ENCODE measurements at regions not wholly inside any gene's neighbourhood (a gene's known extent, or its start where the extent isn't known, plus 50 kb on each side); places are given as distances from the start of the nearest gene placed in this dataset.

DNA sequence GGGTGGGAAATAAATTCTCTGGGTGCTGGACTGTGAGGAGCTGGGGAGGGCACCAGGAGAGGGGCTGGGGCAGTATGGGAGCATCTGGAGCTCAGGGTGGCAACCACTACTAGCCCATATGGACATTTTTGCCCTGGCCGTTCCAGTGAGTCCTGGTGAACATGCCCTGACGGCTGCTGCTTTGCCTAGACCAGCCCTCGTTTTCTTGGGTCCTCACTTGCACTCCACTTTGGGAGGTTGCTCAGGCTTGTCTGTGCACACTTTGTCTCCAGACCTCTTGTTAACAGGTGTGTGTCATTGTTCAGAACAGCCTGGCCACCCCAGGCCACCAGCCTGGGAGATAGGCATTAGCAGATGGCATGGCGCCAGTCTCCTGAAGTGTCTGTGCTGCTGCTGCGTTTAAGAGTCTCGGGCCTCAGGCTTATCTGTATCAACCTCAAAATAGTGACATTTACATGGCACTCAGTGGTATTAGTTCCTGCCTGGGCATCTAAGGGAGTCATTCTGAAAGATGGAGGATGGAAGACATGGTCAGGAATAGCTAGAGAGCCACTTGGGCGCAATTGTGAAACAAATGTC is 190.5 kb downstream of the PTPRU start:
- TF ChIP-seq PAX8 (IDR thresholded peaks at IDR 0.05) (no peak), MTA2 (IDR thresholded peaks at IDR 0.05; ENCODE audit: low read depth) (no peak), SPI1 (IDR thresholded peaks at IDR 0.05; ENCODE audit: borderline replicate concordance, insufficient read depth, low read depth, low read length) (no peak), MEF2A (IDR thresholded peaks at IDR 0.05; ENCODE audit: insufficient read depth, low read depth, low read length) (no peak), JUNB (IDR thresholded peaks at IDR 0.05) (no peak), ZBTB40 (IDR thresholded peaks at IDR 0.05; ENCODE audit: borderline replicate concordance) (no peak), ATF7 (IDR thresholded peaks at IDR 0.05; ENCODE audit: low read depth) (no peak)
- TF ChIP-seq, protein P1, sequence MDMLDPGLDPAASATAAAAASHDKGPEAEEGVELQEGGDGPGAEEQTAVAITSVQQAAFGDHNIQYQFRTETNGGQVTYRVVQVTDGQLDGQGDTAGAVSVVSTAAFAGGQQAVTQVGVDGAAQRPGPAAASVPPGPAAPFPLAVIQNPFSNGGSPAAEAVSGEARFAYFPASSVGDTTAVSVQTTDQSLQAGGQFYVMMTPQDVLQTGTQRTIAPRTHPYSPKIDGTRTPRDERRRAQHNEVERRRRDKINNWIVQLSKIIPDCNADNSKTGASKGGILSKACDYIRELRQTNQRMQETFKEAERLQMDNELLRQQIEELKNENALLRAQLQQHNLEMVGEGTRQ (IDR thresholded peaks at IDR 0.05; ENCODE audit: borderline replicate concordance, low read depth, low read length), result no peak
- TF ChIP-seq, protein P2, sequence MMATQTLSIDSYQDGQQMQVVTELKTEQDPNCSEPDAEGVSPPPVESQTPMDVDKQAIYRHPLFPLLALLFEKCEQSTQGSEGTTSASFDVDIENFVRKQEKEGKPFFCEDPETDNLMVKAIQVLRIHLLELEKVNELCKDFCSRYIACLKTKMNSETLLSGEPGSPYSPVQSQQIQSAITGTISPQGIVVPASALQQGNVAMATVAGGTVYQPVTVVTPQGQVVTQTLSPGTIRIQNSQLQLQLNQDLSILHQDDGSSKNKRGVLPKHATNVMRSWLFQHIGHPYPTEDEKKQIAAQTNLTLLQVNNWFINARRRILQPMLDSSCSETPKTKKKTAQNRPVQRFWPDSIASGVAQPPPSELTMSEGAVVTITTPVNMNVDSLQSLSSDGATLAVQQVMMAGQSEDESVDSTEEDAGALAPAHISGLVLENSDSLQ (IDR thresholded peaks at IDR 0.05), result no peak
- ATAC-seq, result no peak
- Histone ChIP-seq H3K27me3 (replicated peaks in 1 of 2; ENCODE audit: control insufficient read depth in 2 of 2, insufficient read depth in 2 of 2, low read length in 1 of 2) (no peaks in the 10 kb centered on the region; a peak in 1 of 4 replicates), H3K4me2 (ENCODE audit: control insufficient read depth, insufficient read depth) (no peak overlapping the region), H3K27ac (ENCODE audit: control insufficient read depth, insufficient read depth) (no peak overlapping the region), H3K4me1 (ENCODE audit: control insufficient read depth, insufficient read depth, low read length) (no peaks in the 10 kb centered on the region), H3K79me2 (ENCODE audit: control insufficient read depth, insufficient read depth, low read length) (no peaks in the 10 kb centered on the region), H3K4me3 (no peak overlapping the region), H2AFZ (ENCODE audit: control insufficient read depth, low read depth, low read length) (no peak overlapping the region), H4K20me1 (ENCODE audit: control insufficient read depth, insufficient read depth) (no peaks in the 10 kb centered on the region), H3K9ac (ENCODE audit: control insufficient read depth, insufficient read depth, low read length) (no peak overlapping the region), H3K36me3 (ENCODE audit: control insufficient read depth in 2 of 2, insufficient read depth in 2 of 2, low read length in 1 of 2) (no peaks in the 10 kb centered on the region), H3K9me3 (replicated peaks; ENCODE audit: control insufficient read depth, insufficient read depth, low read length) (no peaks in the 10 kb centered on the region; the same call in 2 of the 3 replicates)
- WGBS (ENCODE audit: insufficient coverage, insufficient replicate concordance, low lambda C conversion rate, missing lambda C conversion rate), result 35% methylated on average over 7 of the region's 7 CpGs
- ChIA-PET CTCF (no interaction called here), SMC1A (ENCODE audit: uncharacterized antibody, unreplicated experiment) (no interaction called here), POLR2A (no interaction called here), RAD21 (ENCODE audit: unreplicated experiment) (no interaction called here)
- no peak for DNase-seq (ENCODE audit: low read depth, low spot score)
- FAIRE-seq, result no peak
- intact Hi-C loops (cut with micrococcal nuclease; ENCODE audit: unreplicated experiment) (no loop called here), in situ Hi-C loops (cut with MboI) (no loop called here)
- no TSS peak for BruUV-seq (replicated peaks)
